Parathyroid adenoma (tissue), 2 donors: ENCODE measurements at regions not wholly inside any gene's neighbourhood (a gene's known extent, or its start where the extent isn't known, plus 50 kb on each side); places are given as distances from the start of the nearest gene placed in this dataset.

Source experiments
- H2AFZ ChIP-seq: fragments of 300-600 bp; sonication (generic); one replicate; pipeline ENCODE4 v1.7.0; 2017; ENCODE audit warnings: antibody characterized with exemption, mild to moderate bottlenecking
- H3K27ac ChIP-seq: fragments of 300-600 bp; sonication (generic); one replicate; pipeline ENCODE4 v1.7.0; 2017
- H3K27me3 ChIP-seq: fragments of 300-600 bp; sonication (generic); one replicate; pipeline ENCODE4 v1.7.0; 2017; ENCODE audit warnings: low read length; ENCODE audit not compliant: control insufficient read depth, insufficient read depth
- H3K36me3 ChIP-seq: fragments of 300-600 bp; sonication (generic); one replicate; pipeline ENCODE4 v1.7.0; 2017; ENCODE audit warnings: low read length; ENCODE audit not compliant: control insufficient read depth, insufficient read depth
- H3K4me1 ChIP-seq: fragments of 300-600 bp; sonication (generic); one replicate; pipeline ENCODE4 v1.7.0; 2017; ENCODE audit warnings: control low read depth
- H3K4me2 ChIP-seq: fragments of 300-600 bp; sonication (generic); one replicate; pipeline ENCODE4 v1.7.0; 2017; ENCODE audit warnings: low read length
- H3K4me3 ChIP-seq: fragments of 300-600 bp; sonication (generic); one replicate; pipeline ENCODE4 v1.7.0; 2017; ENCODE audit warnings: low read depth, low read length
- H3K79me2 ChIP-seq: fragments of 300-600 bp; sonication (generic); one replicate; pipeline ENCODE4 v1.7.0; 2017; ENCODE audit warnings: control low read depth
- H3K9ac ChIP-seq: fragments of 300-600 bp; sonication (generic); one replicate; pipeline ENCODE4 v1.7.0; 2017; ENCODE audit warnings: mild to moderate bottlenecking
- H3K9me3 ChIP-seq: fragments of 300-600 bp; sonication (generic); one replicate; pipeline ENCODE4 v1.7.0; 2017; ENCODE audit warnings: low read length; ENCODE audit not compliant: control insufficient read depth
- TF ChIP-seq, protein P1 (sequence below): fragments of 300-600 bp; sonication (generic); IDR thresholded peaks from one replicate; pipeline ENCODE4 v1.7.0; 2017; ENCODE audit warnings: antibody characterized with exemption, mild to moderate bottlenecking
- donor health status: primary hyperparathyroidism.

- TF ChIP-seq, protein P1, sequence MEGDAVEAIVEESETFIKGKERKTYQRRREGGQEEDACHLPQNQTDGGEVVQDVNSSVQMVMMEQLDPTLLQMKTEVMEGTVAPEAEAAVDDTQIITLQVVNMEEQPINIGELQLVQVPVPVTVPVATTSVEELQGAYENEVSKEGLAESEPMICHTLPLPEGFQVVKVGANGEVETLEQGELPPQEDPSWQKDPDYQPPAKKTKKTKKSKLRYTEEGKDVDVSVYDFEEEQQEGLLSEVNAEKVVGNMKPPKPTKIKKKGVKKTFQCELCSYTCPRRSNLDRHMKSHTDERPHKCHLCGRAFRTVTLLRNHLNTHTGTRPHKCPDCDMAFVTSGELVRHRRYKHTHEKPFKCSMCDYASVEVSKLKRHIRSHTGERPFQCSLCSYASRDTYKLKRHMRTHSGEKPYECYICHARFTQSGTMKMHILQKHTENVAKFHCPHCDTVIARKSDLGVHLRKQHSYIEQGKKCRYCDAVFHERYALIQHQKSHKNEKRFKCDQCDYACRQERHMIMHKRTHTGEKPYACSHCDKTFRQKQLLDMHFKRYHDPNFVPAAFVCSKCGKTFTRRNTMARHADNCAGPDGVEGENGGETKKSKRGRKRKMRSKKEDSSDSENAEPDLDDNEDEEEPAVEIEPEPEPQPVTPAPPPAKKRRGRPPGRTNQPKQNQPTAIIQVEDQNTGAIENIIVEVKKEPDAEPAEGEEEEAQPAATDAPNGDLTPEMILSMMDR = no peak
- Histone ChIP-seq H3K4me1 (no peaks in the 10 kb centered on the region), H3K9me3 (no peaks in the 10 kb centered on the region), H3K27me3 (no peaks in the 10 kb centered on the region), H2AFZ (no peak overlapping the region), H3K36me3 (no peaks in the 10 kb centered on the region), H3K9ac (no peak overlapping the region), H3K4me2 (no peak overlapping the region), H3K27ac (no peak overlapping the region), H3K4me3 (no peak overlapping the region), H3K79me2 (no peaks in the 10 kb centered on the region)
Observed at GRCh38 chr10:108384378-108384777, 1219.9 kb upstream of the SORCS1 start.

- Histone ChIP-seq H3K9ac (no peak overlapping the region), H3K4me1 (no peaks in the 10 kb centered on the region), H3K4me2 (no peak overlapping the region), H3K27ac (no peak overlapping the region), H3K9me3 (no peaks in the 10 kb centered on the region), H2AFZ (no peak overlapping the region), H3K36me3 (no peaks in the 10 kb centered on the region), H3K79me2 (no peaks in the 10 kb centered on the region), H3K4me3 (no peak overlapping the region), H3K27me3 (no peaks in the 10 kb centered on the region)
- TF ChIP-seq, protein P1 = no peak
Observed at GRCh38 chr10:108378779-108379178, 1214.3 kb upstream of the SORCS1 start.

DNA sequence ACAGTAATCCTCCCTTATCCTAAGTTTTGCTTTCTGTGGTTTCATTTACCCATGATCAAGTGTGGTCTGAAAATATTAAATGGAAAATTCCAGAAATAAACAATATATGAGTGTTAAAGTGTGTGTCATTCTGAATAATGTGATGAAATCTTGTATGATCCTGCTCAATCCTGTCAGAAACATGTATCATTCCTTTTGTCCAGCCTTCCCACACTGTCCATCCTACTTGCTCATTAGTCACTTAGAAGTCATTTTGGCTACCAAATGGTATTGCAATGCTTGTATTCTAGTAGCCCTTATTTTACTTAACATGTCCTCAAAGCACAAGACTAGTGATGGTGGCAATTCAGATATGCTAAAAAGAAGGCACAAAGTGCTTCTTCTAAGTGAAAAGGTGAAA, 1211.2 kb upstream of the SORCS1 start:
- H3K4me1 ChIP-seq = no peaks in the 10 kb centered on the region
- no peaks in the 10 kb centered on the region for H3K27me3 ChIP-seq
- no peaks in the 10 kb centered on the region for H3K79me2 ChIP-seq
- TF ChIP-seq, protein P1 = no peak
- no peak overlapping the region for H3K4me3 ChIP-seq
- H3K36me3 ChIP-seq = no peaks in the 10 kb centered on the region
- H3K9me3 ChIP-seq = no peaks in the 10 kb centered on the region
- no peak overlapping the region for H3K9ac ChIP-seq
- no peak overlapping the region for H3K4me2 ChIP-seq
- no peak overlapping the region for H2AFZ ChIP-seq
- H3K27ac ChIP-seq = no peak overlapping the region

- Histone ChIP-seq H3K4me1 (no peaks in the 10 kb centered on the region), H3K4me2 (no peak overlapping the region), H3K79me2 (no peaks in the 10 kb centered on the region), H3K9ac (no peak overlapping the region), H3K36me3 (no peaks in the 10 kb centered on the region), H3K9me3 (no peaks in the 10 kb centered on the region), H2AFZ (no peak overlapping the region), H3K27me3 (no peaks in the 10 kb centered on the region), H3K27ac (no peak overlapping the region), H3K4me3 (no peak overlapping the region)
- TF ChIP-seq, protein P1 = no peak
Observed at GRCh38 chr10:108374991-108375390, 1210.5 kb upstream of the SORCS1 start.

GRCh38 chr10:108365541-108365940, 1201.0 kb upstream of the SORCS1 start:
- Histone ChIP-seq H3K27ac (no peak overlapping the region), H3K79me2 (no peaks in the 10 kb centered on the region), H3K27me3 (no peaks in the 10 kb centered on the region), H3K4me1 (no peaks in the 10 kb centered on the region), H3K9ac (no peak overlapping the region), H3K4me3 (no peak overlapping the region), H2AFZ (no peak overlapping the region), H3K4me2 (no peak overlapping the region), H3K9me3 (no peaks in the 10 kb centered on the region), H3K36me3 (no peaks in the 10 kb centered on the region)
- TF ChIP-seq, protein P1 = no peak
